ENCODE measurements at regions not wholly inside any gene's neighbourhood (a gene's known extent, or its start where the extent isn't known, plus 50 kb on each side); places are given as distances from the start of the nearest gene placed in this dataset.

GRCh38 chr12:124720681-124721500 is 142.8 kb downstream of the SCARB1 start:
- no peak for TF ChIP-seq MAX (IDR thresholded peaks at IDR 0.05; ENCODE audit: low read depth, low read length)
- no peak for TF ChIP-seq CTCF (IDR thresholded peaks at IDR 0.05; ENCODE audit: low read depth, low read length)
- TF ChIP-seq POLR2A (IDR thresholded peaks at IDR 0.05; ENCODE audit: extremely low read depth, insufficient read length) = no peak
- no peak for DNase-seq (ENCODE audit: low read depth)
- H3K4me3 ChIP-seq (ENCODE audit: low read depth, low read length) = no peak overlapping the region

- H3K4me3 ChIP-seq (ENCODE audit: low read depth, low read length) = no peak overlapping the region
- DNase-seq (ENCODE audit: low read depth) = no peak
These were observed 143.5 kb downstream of the SCARB1 start for GRCh38 chr12:124720004-124720680.

GRCh38 chr12:124719231-124719630 is 144.4 kb downstream of the SCARB1 start:
- TF ChIP-seq POLR2A (IDR thresholded peaks at IDR 0.05; ENCODE audit: extremely low read depth, insufficient read length) (no peak), CTCF (IDR thresholded peaks at IDR 0.05; ENCODE audit: low read depth, low read length) (no peak), MYC (IDR thresholded peaks at IDR 0.05; ENCODE audit: low read depth, low read length) (no peak), MAX (IDR thresholded peaks at IDR 0.05; ENCODE audit: low read depth, low read length) (no peak)
- DNase-seq (ENCODE audit: low read depth) = no peak

More at GRCh38 chr12:124720004-124720680, 143.5 kb downstream of the SCARB1 start:
- TF ChIP-seq MYC (IDR thresholded peaks at IDR 0.05; ENCODE audit: low read depth, low read length) (no peak), POLR2A (IDR thresholded peaks at IDR 0.05; ENCODE audit: extremely low read depth, insufficient read length) (no peak), CTCF (IDR thresholded peaks at IDR 0.05; ENCODE audit: low read depth, low read length) (no peak), MAX (IDR thresholded peaks at IDR 0.05; ENCODE audit: low read depth, low read length) (no peak)

GRCh38 chr12:124718458-124718857 is 145.2 kb downstream of the SCARB1 start:
- no peak for DNase-seq (ENCODE audit: low read depth)
- no peak overlapping the region for H3K4me3 ChIP-seq (ENCODE audit: low read depth, low read length)
- TF ChIP-seq MAX (IDR thresholded peaks at IDR 0.05; ENCODE audit: low read depth, low read length) (no peak), MYC (IDR thresholded peaks at IDR 0.05; ENCODE audit: low read depth, low read length) (no peak), POLR2A (IDR thresholded peaks at IDR 0.05; ENCODE audit: extremely low read depth, insufficient read length) (no peak), CTCF (IDR thresholded peaks at IDR 0.05; ENCODE audit: low read depth, low read length) (no peak)

More at GRCh38 chr12:124719231-124719630, 144.4 kb downstream of the SCARB1 start:
- H3K4me3 ChIP-seq (ENCODE audit: low read depth, low read length) = no peak overlapping the region

GRCh38 chr12:124718036-124718435 is 145.6 kb downstream of the SCARB1 start:
- TF ChIP-seq POLR2A (IDR thresholded peaks at IDR 0.05; ENCODE audit: extremely low read depth, insufficient read length) (no peak), CTCF (IDR thresholded peaks at IDR 0.05; ENCODE audit: low read depth, low read length) (no peak), MYC (IDR thresholded peaks at IDR 0.05; ENCODE audit: low read depth, low read length) (no peak)
- no peak for DNase-seq (ENCODE audit: low read depth)

More at GRCh38 chr12:124718036-124718435, 145.6 kb downstream of the SCARB1 start:
- no peak overlapping the region for H3K4me3 ChIP-seq (ENCODE audit: low read depth, low read length)

Data from NB4 (cell line).